HG03354 (cell line): ENCODE measurements at regions not wholly inside any gene's neighbourhood (a gene's known extent, or its start where the extent isn't known, plus 50 kb on each side); places are given as distances from the start of the nearest gene placed in this dataset.
A peak's percentile ranks its signal among the peaks of the same experiment; 100 is the strongest.
"Not testable (repeated sequence)": the region's sequence is repeated elsewhere in the genome, so short reads cannot be mapped to it uniquely, and the experiment has no call there.

Source experiments
- ATAC-seq: cut with Tn5 transposase; IDR thresholded peaks from one replicate; pipeline ENCODE4 v1.9.1; 2021; ENCODE audit warnings: mild to moderate bottlenecking; ENCODE audit not compliant: unreplicated experiment, poor library complexity, severe bottlenecking

GRCh38 chr6:106857310-106857709 is 117.2 kb downstream of the CD24 start:
- ATAC-seq, result not testable (repeated sequence)

- no peak for ATAC-seq
Observed at GRCh38 chr6:106856227-106856874, 118.2 kb downstream of the CD24 start.

- no peak for ATAC-seq
Observed at GRCh38 chr6:106855117-106855516, 119.4 kb downstream of the CD24 start.

- no peak for ATAC-seq
Observed at GRCh38 chr6:106849676-106850332, 124.7 kb downstream of the CD24 start.

GRCh38 chr6:106849120-106849519 is 125.4 kb downstream of the CD24 start:
- no peak for ATAC-seq

- no peak for ATAC-seq
Observed at GRCh38 chr6:106847116-106847515, 127.4 kb downstream of the CD24 start.

GRCh38 chr6:106844930-106845329 is 129.6 kb downstream of the CD24 start:
- ATAC-seq, result peak; percentile 72

GRCh38 chr6:106832766-106833510 is 141.6 kb downstream of the CD24 start:
- ATAC-seq, result no peak

GRCh38 chr6:106830930-106831329 is 143.6 kb downstream of the CD24 start:
- no peak for ATAC-seq

GRCh38 chr6:106829451-106829850 is 145.1 kb downstream of the CD24 start:
- ATAC-seq, result no peak

- no peak for ATAC-seq
Observed at GRCh38 chr6:106827081-106827480, 147.4 kb downstream of the CD24 start.

- ATAC-seq, result no peak
Observed at GRCh38 chr6:106825156-106825555, 149.4 kb downstream of the CD24 start.

- no peak for ATAC-seq
Observed at GRCh38 chr6:106823732-106824351, 150.7 kb downstream of the CD24 start.

GRCh38 chr6:106823058-106823457 is 151.5 kb downstream of the CD24 start:
- ATAC-seq, result no peak

GRCh38 chr6:106820412-106820852 is 154.1 kb downstream of the CD24 start:
- no peak for ATAC-seq

GRCh38 chr6:106811088-106811686 is 163.3 kb downstream of the CD24 start:
- ATAC-seq, result no peak

- ATAC-seq, result no peak
Observed at GRCh38 chr6:106808758-106809157, 165.8 kb downstream of the CD24 start.

GRCh38 chr6:106807947-106808611 is 166.4 kb downstream of the CD24 start:
- ATAC-seq, result no peak

- not testable (repeated sequence) for ATAC-seq
Observed at GRCh38 chr6:106806253-106806652, 168.3 kb downstream of the CD24 start.
